ENCODE measurements at regions not wholly inside any gene's neighbourhood (a gene's known extent, or its start where the extent isn't known, plus 50 kb on each side); places are given as distances from the start of the nearest gene placed in this dataset.

DNA sequence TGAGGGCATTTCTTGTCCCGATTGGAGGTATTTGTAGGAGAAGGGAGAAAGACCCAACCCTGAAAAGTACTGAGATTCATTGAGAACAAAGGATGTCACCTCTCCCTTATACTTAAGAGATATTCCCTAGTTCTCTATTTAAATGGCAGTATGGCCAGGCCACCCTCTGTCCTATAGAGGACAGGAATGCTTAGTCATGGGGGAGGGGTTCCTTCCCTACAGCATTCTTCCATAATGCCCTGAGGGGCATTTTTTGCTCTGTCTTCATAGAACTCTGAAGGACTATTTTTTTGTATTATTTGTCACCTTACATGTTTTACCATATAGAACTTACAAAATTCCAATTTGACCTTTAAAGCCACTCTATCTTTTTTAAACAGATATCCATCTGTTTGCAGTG lies 176.3 kb downstream of the TMEM161B start:
- no peak overlapping the region for H3K4me2 ChIP-seq (ENCODE audit: insufficient read depth, low read length)
- TF ChIP-seq MAX (CRISPR knock-in tag; IDR thresholded peaks at IDR 0.05) (no peak), MEF2D (tag; conservative IDR thresholded peaks at IDR 0.05; ENCODE audit: low read depth) (no peak), PHF21A (IDR thresholded peaks at IDR 0.05; ENCODE audit: borderline replicate concordance, low read depth) (no peak), MIER1 (IDR thresholded peaks at IDR 0.05; ENCODE audit: low read depth) (no peak), FOXA1 (IDR thresholded peaks at IDR 0.05; ENCODE audit: borderline replicate concordance) (no peak), KLF1 (tag; IDR thresholded peaks at IDR 0.05) (no peak), SMAD4 (CRISPR knock-in tag; conservative IDR thresholded peaks at IDR 0.05) (no peak), ZC3H8 (IDR thresholded peaks at IDR 0.05) (no peak), RHOXF2B (CRISPR knock-in tag; conservative IDR thresholded peaks at IDR 0.05) (no peak), MAFG (tag; conservative IDR thresholded peaks at IDR 0.05) (no peak), NFIX (CRISPR knock-in tag; IDR thresholded peaks at IDR 0.05; ENCODE audit: low read depth) (no peak), SMARCA5 (IDR thresholded peaks at IDR 0.05) (no peak), POLR3G (IDR thresholded peaks at IDR 0.05; ENCODE audit: extremely low read depth, insufficient read length, insufficient replicate concordance) (no peak), DMBX1 (CRISPR knock-in tag; IDR thresholded peaks at IDR 0.05; ENCODE audit: borderline replicate concordance) (no peak)
- TF ChIP-seq, protein P1, sequence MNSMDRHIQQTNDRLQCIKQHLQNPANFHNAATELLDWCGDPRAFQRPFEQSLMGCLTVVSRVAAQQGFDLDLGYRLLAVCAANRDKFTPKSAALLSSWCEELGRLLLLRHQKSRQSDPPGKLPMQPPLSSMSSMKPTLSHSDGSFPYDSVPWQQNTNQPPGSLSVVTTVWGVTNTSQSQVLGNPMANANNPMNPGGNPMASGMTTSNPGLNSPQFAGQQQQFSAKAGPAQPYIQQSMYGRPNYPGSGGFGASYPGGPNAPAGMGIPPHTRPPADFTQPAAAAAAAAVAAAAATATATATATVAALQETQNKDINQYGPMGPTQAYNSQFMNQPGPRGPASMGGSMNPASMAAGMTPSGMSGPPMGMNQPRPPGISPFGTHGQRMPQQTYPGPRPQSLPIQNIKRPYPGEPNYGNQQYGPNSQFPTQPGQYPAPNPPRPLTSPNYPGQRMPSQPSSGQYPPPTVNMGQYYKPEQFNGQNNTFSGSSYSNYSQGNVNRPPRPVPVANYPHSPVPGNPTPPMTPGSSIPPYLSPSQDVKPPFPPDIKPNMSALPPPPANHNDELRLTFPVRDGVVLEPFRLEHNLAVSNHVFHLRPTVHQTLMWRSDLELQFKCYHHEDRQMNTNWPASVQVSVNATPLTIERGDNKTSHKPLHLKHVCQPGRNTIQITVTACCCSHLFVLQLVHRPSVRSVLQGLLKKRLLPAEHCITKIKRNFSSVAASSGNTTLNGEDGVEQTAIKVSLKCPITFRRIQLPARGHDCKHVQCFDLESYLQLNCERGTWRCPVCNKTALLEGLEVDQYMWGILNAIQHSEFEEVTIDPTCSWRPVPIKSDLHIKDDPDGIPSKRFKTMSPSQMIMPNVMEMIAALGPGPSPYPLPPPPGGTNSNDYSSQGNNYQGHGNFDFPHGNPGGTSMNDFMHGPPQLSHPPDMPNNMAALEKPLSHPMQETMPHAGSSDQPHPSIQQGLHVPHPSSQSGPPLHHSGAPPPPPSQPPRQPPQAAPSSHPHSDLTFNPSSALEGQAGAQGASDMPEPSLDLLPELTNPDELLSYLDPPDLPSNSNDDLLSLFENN (IDR thresholded peaks at IDR 0.05; ENCODE audit: low read depth in 2 of 2, low read length in 2 of 2) = no peak
- TF ChIP-seq, protein P2, sequence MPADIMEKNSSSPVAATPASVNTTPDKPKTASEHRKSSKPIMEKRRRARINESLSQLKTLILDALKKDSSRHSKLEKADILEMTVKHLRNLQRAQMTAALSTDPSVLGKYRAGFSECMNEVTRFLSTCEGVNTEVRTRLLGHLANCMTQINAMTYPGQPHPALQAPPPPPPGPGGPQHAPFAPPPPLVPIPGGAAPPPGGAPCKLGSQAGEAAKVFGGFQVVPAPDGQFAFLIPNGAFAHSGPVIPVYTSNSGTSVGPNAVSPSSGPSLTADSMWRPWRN (IDR thresholded peaks at IDR 0.05; ENCODE audit: low read depth) = no peak
- TF ChIP-seq, protein P3, sequence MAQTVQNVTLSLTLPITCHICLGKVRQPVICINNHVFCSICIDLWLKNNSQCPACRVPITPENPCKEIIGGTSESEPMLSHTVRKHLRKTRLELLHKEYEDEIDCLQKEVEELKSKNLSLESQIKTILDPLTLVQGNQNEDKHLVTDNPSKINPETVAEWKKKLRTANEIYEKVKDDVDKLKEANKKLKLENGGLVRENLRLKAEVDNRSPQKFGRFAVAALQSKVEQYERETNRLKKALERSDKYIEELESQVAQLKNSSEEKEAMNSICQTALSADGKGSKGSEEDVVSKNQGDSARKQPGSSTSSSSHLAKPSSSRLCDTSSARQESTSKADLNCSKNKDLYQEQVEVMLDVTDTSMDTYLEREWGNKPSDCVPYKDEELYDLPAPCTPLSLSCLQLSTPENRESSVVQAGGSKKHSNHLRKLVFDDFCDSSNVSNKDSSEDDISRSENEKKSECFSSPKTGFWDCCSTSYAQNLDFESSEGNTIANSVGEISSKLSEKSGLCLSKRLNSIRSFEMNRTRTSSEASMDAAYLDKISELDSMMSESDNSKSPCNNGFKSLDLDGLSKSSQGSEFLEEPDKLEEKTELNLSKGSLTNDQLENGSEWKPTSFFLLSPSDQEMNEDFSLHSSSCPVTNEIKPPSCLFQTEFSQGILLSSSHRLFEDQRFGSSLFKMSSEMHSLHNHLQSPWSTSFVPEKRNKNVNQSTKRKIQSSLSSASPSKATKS (CRISPR knock-in tag; IDR thresholded peaks at IDR 0.05) = no peak

More for the DNA sequence above, 176.3 kb downstream of the TMEM161B start:
- no peaks in the 10 kb centered on the region for H3K79me2 ChIP-seq (ENCODE audit: control insufficient read depth, insufficient read depth, low read length)
- no peak for FAIRE-seq
- no peaks in the 10 kb centered on the region for H3K9me3 ChIP-seq (replicated peaks; ENCODE audit: control insufficient read depth, insufficient read depth, low read depth, low read length)
- H3K9me1 ChIP-seq (ENCODE audit: control insufficient read depth, insufficient read depth, low read length) = no peaks in the 10 kb centered on the region
- DNase-seq (ENCODE audit: extremely low read depth in 1 of 4, low spot score in 3 of 4) = peak in 1 of 4 experiments; percentile 3
- ATAC-seq = no peak
- 0% methylated on average over 1 of the region's 1 CpG for WGBS (ENCODE audit: insufficient coverage, low coverage, missing lambda C conversion rate)
- no peak overlapping the region for H2AFZ ChIP-seq (ENCODE audit: low read depth, low read length)
- no peak overlapping the region for H3K9ac ChIP-seq (ENCODE audit: insufficient read depth in 1 of 2, low read depth in 2 of 2, low read length in 2 of 2)
- in situ Hi-C loops (cut with MboI) (no loop called here), intact Hi-C loops (cut with micrococcal nuclease) (no loop called here)
- BruUV-seq (replicated peaks) = no TSS peak
- H3K36me3 ChIP-seq (ENCODE audit: control insufficient read depth, insufficient read depth, low read length) = no peaks in the 10 kb centered on the region
- ChIA-PET CTCF (ENCODE audit: low intra/inter-chr PET ratio) (no interaction called here), POLR2A (no interaction called here)
- no peak overlapping the region for H3K27ac ChIP-seq (ENCODE audit: extremely low read depth, low read depth, low read length)
- no peaks in the 10 kb centered on the region for H3K4me1 ChIP-seq (replicated peaks in 1 of 2; ENCODE audit: control insufficient read depth in 2 of 2, insufficient read depth in 2 of 2, low read length in 2 of 2)
- no peak overlapping the region for H3K4me3 ChIP-seq
- no peaks in the 10 kb centered on the region for H3K27me3 ChIP-seq (ENCODE audit: control insufficient read depth in 2 of 2, insufficient read depth in 2 of 2, low read length in 2 of 2)
- H4K20me1 ChIP-seq (replicated peaks; ENCODE audit: control insufficient read depth, insufficient read depth, low read length) = no peaks in the 10 kb centered on the region

Measured in K562 (cell line).